Ascending aorta (tissue), 2 donors: ENCODE measurements at regions not wholly inside any gene's neighbourhood (a gene's known extent, or its start where the extent isn't known, plus 50 kb on each side); places are given as distances from the start of the nearest gene placed in this dataset.

Experiments used
- DNase-seq, 2 donors: peaks; one replicate each; pipeline ENCODE4 v3.0.0-alpha.2; 2019; ENCODE audit warnings: low spot score in 2 of 2
- H3K27ac ChIP-seq, 2 donors: fragments of 200-600 bp; sonication (generic); one replicate each; pipeline ENCODE4 v1.5.1; 2016 to 2017; ENCODE audit warnings: mild to moderate bottlenecking in 1 of 2
- H3K27me3 ChIP-seq: fragments of 200-600 bp; sonication (generic); one replicate; pipeline ENCODE4 v1.5.1; 2017
- H3K36me3 ChIP-seq, 2 donors: fragments of 200-600 bp; sonication (generic); one replicate each; pipeline ENCODE4 v1.5.1; 2016
- H3K4me1 ChIP-seq, 2 donors: fragments of 200-600 bp; sonication (generic); one replicate each; pipeline ENCODE4 v1.5.1; 2016 to 2017; ENCODE audit warnings: mild to moderate bottlenecking in 1 of 2
- H3K4me3 ChIP-seq, 2 donors: fragments of 200-600 bp; sonication (generic); one replicate each; pipeline ENCODE4 v1.5.1; 2016 to 2017; ENCODE audit warnings: mild to moderate bottlenecking in 1 of 2
- H3K9me3 ChIP-seq, 2 donors: fragments of 200-600 bp; sonication (generic); one replicate each; pipeline ENCODE4 v1.5.1; 2016
- intact Hi-C: fragments of 100-400 bp; cut with DNase I; formaldehyde crosslinking; loops from one replicate; pipeline ENCODE4 v1.15.1; 2023
- TF ChIP-seq, protein P1 (sequence below), 3 experiments: fragments of 200-600 bp in 2 of 3; fragments of 450-650 bp in 1 of 3; sonication (generic) in 2 of 3; IDR thresholded peaks; one replicate each; pipeline ENCODE4 v1.5.1; 2016 to 2019; ENCODE audit warnings: antibody characterized with exemption in 3 of 3, mild to moderate bottlenecking in 1 of 3, moderate library complexity in 1 of 3

DNA sequence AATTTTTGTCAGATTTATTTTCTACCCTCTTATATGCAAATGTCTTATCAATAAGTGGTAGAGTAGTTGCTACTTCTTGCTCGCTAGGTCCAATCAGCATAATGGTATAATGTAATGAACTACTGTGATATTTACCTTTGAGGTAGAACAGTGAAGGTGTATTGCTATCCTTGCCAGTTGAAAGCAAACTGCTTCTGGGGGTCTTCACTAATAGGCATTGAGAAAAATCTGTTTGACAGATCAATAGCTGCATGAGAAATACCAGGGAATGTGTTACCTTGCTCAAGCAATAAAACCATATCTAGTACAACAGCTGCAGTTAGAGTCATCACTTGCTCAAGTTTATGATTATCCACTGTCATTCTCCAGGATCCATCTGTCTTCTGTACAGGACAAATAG lies 50.1 kb upstream of the EFEMP1 start:
- Histone ChIP-seq H3K36me3 (no peaks in the 10 kb centered on the region), H3K4me3 (no peak overlapping the region), H3K27me3 (no peaks in the 10 kb centered on the region), H3K27ac (no peak overlapping the region), H3K4me1 (no peaks in the 10 kb centered on the region), H3K9me3 (no peaks in the 10 kb centered on the region)
- intact Hi-C loops = no loop called here
- TF ChIP-seq, protein P1, sequence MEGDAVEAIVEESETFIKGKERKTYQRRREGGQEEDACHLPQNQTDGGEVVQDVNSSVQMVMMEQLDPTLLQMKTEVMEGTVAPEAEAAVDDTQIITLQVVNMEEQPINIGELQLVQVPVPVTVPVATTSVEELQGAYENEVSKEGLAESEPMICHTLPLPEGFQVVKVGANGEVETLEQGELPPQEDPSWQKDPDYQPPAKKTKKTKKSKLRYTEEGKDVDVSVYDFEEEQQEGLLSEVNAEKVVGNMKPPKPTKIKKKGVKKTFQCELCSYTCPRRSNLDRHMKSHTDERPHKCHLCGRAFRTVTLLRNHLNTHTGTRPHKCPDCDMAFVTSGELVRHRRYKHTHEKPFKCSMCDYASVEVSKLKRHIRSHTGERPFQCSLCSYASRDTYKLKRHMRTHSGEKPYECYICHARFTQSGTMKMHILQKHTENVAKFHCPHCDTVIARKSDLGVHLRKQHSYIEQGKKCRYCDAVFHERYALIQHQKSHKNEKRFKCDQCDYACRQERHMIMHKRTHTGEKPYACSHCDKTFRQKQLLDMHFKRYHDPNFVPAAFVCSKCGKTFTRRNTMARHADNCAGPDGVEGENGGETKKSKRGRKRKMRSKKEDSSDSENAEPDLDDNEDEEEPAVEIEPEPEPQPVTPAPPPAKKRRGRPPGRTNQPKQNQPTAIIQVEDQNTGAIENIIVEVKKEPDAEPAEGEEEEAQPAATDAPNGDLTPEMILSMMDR (IDR thresholded peaks at IDR 0.05) = no peak
- no peak for DNase-seq

DNA sequence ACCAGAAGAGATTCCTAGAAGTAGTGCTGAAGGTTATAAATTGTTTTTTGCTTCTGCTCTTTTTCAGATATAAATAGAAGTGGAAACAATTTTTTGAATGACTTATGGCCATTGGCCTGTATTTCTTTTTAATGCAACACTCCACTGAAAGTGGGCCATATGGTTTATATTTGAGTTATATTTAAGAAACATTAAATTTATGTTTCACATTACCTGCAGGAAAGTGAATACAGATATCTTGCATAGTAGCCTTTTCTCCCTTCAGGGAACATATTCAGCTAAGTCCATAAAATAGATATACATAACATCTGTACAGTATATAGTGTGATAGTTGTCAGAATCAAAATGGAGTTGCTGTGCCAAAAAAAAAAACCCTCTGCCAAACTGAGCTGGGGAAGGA lies 53.1 kb upstream of the EFEMP1 start:
- no peak overlapping the region for H3K27ac ChIP-seq
- no peaks in the 10 kb centered on the region for H3K9me3 ChIP-seq
- no peak for DNase-seq
- no peaks in the 10 kb centered on the region for H3K36me3 ChIP-seq
- intact Hi-C loops = no loop called here
- TF ChIP-seq, protein P1 (IDR thresholded peaks at IDR 0.05) = no peak
- no peak overlapping the region for H3K4me3 ChIP-seq
- H3K27me3 ChIP-seq = no peaks in the 10 kb centered on the region
- H3K4me1 ChIP-seq = no peaks in the 10 kb centered on the region

DNA sequence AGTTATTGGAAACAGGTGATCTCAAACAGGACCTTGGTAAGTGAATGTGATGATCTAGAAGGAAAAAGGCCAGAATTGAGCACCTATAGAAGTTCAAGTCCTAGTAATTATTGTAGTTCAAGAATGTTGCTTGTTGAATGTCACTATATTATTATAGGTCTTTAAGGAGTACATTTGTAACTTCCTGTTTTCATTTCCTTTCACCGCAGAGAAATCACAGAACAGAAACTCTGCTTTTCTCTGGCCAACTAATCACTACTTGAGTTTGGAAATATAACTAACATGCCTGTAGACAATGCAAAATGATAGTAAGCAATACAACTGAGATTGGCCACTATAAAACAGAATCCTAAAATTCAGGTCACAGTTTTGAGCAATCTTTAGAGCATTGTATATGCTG lies 61.8 kb upstream of the EFEMP1 start:
- TF ChIP-seq, protein P1 (IDR thresholded peaks at IDR 0.05) = no peak

DNA sequence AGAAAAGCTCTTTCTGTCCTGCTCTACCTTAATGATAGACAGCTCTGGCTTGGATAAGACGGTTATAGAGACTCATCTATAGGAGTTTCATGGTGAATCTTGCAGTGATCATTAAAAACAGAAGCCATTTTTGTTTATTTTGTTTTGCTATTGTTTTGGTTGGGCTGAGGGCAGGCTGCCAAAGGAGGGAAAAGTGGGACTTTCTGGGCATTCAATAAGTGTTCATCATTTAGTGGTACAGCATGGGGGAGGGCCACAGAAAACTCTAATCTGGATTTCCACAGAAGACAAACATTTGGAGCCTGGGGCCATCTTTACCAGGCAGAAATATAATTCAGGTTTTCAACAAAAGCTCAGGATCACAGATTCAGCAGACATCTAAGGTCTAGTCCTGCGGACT lies 62.4 kb upstream of the EFEMP1 start:
- no peaks in the 10 kb centered on the region for H3K9me3 ChIP-seq
- H3K36me3 ChIP-seq = no peaks in the 10 kb centered on the region
- no peaks in the 10 kb centered on the region for H3K4me1 ChIP-seq
- H3K27me3 ChIP-seq = no peaks in the 10 kb centered on the region
- H3K27ac ChIP-seq = no peak overlapping the region
- H3K4me3 ChIP-seq = no peak overlapping the region
- no peak for DNase-seq
- intact Hi-C loops = no loop called here
- TF ChIP-seq, protein P1 (IDR thresholded peaks at IDR 0.05) = no peak

More for the DNA sequence above, 61.8 kb upstream of the EFEMP1 start:
- Histone ChIP-seq H3K9me3 (no peaks in the 10 kb centered on the region), H3K27me3 (no peaks in the 10 kb centered on the region), H3K4me3 (no peak overlapping the region), H3K27ac (no peak overlapping the region), H3K36me3 (no peaks in the 10 kb centered on the region), H3K4me1 (no peaks in the 10 kb centered on the region)
- DNase-seq = no peak
- intact Hi-C loops = no loop called here

DNA sequence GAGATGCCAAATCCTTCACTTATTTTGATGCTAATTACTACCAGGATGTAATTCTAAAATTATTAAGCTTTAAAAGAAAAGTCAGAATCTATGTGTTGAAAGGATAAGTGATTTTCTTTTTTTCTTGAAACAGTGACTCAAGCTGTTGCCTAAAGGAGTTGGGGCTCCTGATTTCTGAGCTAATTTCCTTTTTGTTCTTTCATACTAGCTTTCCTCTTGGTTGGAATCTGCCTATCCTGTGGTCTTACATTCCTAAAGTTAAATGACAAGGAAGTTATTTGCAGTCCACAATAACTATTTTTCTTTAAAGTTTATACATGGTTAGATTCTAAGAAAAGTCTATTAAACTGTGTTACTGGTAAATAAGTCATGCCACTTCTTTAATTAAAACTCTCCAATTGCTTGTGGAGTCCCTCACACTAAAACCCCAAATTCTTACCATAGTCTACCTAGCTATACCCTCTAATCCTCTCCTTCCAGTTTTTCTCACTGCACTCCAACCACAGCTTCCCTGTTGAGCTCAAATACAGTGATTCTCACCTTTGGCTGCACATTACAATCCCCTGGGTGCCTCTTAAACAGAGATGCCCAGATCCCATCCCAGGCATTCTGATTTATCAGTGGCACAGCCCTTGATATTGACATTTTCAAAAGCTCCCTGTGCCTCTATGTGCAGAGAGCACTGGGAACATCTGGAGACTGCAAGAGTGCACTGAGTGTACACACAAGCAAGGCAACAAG lies 63.3 kb upstream of the EFEMP1 start:
- H3K4me1 ChIP-seq = peaks cover 0 to 3% of the 10 kb centered on the region in 2 donors
- TF ChIP-seq, protein P1 (IDR thresholded peaks at IDR 0.05) = no peak
- intact Hi-C loops = no loop called here

More for the DNA sequence above, 63.3 kb upstream of the EFEMP1 start:
- Histone ChIP-seq H3K4me3 (no peak overlapping the region), H3K27ac (no peak overlapping the region), H3K27me3 (no peaks in the 10 kb centered on the region), H3K9me3 (no peaks in the 10 kb centered on the region), H3K36me3 (no peaks in the 10 kb centered on the region)
- no peak for DNase-seq
